NCI-H146 treated with DMSO at 0.1 percent for 48 hours (cell line): ENCODE measurements at regions not wholly inside any gene's neighbourhood (a gene's known extent, or its start where the extent isn't known, plus 50 kb on each side); places are given as distances from the start of the nearest gene placed in this dataset.

Experiments
- DNase-seq: peaks from one replicate; lab custom pipeline; 2025; ENCODE audit not compliant: unreplicated experiment; lab: John Stamatoyannopoulos, UW

GRCh38 chr4:36712013-36712412, 430.6 kb downstream of the DTHD1 start:
- no peak for DNase-seq

- no peak for DNase-seq
These were observed 435.5 kb downstream of the DTHD1 start for GRCh38 chr4:36716874-36717273.

- DNase-seq, result no peak
These were observed 438.0 kb downstream of the DTHD1 start for GRCh38 chr4:36719425-36719824.

GRCh38 chr4:36722986-36723385, 441.6 kb downstream of the DTHD1 start:
- DNase-seq, result no peak

- no peak for DNase-seq
These were observed 452.9 kb downstream of the DTHD1 start for GRCh38 chr4:36734334-36734733.

- DNase-seq, result no peak
These were observed 456.3 kb downstream of the DTHD1 start for GRCh38 chr4:36737691-36738090.

- no peak for DNase-seq
These were observed 459.4 kb downstream of the DTHD1 start for GRCh38 chr4:36740796-36741310.

GRCh38 chr4:36747277-36748129, 466.1 kb downstream of the DTHD1 start:
- no peak for DNase-seq

GRCh38 chr4:36753048-36753447, 471.6 kb downstream of the DTHD1 start:
- no peak for DNase-seq

- DNase-seq, result no peak
These were observed 476.3 kb downstream of the DTHD1 start for GRCh38 chr4:36757580-36758311.

- no peak for DNase-seq
These were observed 477.1 kb downstream of the DTHD1 start for GRCh38 chr4:36758312-36759178.

- no peak for DNase-seq
These were observed 480.2 kb downstream of the DTHD1 start for GRCh38 chr4:36761607-36762006.

- DNase-seq, result no peak
These were observed 480.7 kb upstream of the NWD2 start for GRCh38 chr4:36763814-36764213.

GRCh38 chr4:36767596-36767995, 476.9 kb upstream of the NWD2 start:
- no peak for DNase-seq

GRCh38 chr4:36771411-36772153, 473.0 kb upstream of the NWD2 start:
- no peak for DNase-seq

- no peak for DNase-seq
These were observed 472.4 kb upstream of the NWD2 start for GRCh38 chr4:36772154-36772516.

- DNase-seq, result no peak
These were observed 471.1 kb upstream of the NWD2 start for GRCh38 chr4:36773467-36773866.

GRCh38 chr4:36775544-36775943, 469.0 kb upstream of the NWD2 start:
- DNase-seq, result no peak

- no peak for DNase-seq
These were observed 464.9 kb upstream of the NWD2 start for GRCh38 chr4:36779601-36780000.

GRCh38 chr4:36785973-36786372, 458.6 kb upstream of the NWD2 start:
- DNase-seq, result no peak

GRCh38 chr4:36786519-36786918, 458.0 kb upstream of the NWD2 start:
- no peak for DNase-seq
